ENCODE measurements at regions not wholly inside any gene's neighbourhood (a gene's known extent, or its start where the extent isn't known, plus 50 kb on each side); places are given as distances from the start of the nearest gene placed in this dataset.

DNA sequence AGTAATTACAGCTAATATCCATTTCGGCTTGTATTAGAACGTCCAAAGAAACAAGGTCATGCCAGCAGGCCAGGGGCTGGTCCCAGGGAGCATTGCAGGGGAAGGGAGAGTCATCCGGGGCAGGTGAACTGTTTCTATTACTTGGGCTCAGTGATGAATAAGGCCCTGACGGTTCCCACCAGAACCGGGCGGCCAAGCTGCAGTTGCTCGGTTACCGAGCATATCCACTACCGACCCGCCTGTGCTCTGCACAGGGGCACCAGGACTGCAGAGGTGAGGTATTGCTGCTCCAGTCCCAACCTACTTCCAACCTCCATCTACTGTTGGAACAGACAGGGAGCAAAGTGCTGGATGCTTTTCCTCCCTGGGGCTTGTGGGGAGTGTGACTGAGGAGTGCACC lies 295.5 kb downstream of the MAF start:
- TF ChIP-seq POLR2AphosphoS5 (IDR thresholded peaks at IDR 0.05; ENCODE audit: control insufficient read depth, insufficient read depth, low read depth, low read length), result no peak
- no peak for TF ChIP-seq ELK1 (CRISPR knock-in tag; IDR thresholded peaks at IDR 0.05)
- no peak for TF ChIP-seq ZNF121 (CRISPR knock-in tag; conservative IDR thresholded peaks at IDR 0.05)
